GM21619 (cell line): ENCODE measurements at regions not wholly inside any gene's neighbourhood (a gene's known extent, or its start where the extent isn't known, plus 50 kb on each side); places are given as distances from the start of the nearest gene placed in this dataset.
A peak's percentile ranks its signal among the peaks of the same experiment; 100 is the strongest.
"Not testable (repeated sequence)": the region's sequence is repeated elsewhere in the genome, so short reads cannot be mapped to it uniquely, and the experiment has no call there.

Source experiments
- ATAC-seq: cut with Tn5 transposase; IDR thresholded peaks from one replicate; pipeline ENCODE4 v1.9.1; 2021; ENCODE audit not compliant: unreplicated experiment

DNA sequence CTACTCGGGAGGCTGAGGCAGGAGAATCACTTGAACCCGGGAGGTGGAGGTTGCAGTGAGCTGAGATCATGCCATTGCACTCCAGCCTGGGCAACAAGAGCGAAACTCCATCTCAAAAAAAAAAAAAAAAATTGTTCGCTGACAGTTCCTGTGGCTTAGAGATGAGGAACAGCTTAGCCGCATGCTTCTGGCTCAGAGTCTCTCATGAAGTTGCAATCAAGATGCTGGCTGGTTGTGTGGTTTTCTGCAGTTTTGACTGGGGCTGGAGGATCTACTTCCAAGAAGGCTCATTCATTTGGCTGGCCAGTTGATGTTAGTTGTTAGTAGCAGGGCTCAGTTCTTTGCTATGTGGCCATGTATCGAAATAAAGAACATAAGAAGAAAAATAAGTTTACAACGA is 69.9 kb upstream of the TBC1D5 start:
- ATAC-seq: not testable (repeated sequence)

DNA sequence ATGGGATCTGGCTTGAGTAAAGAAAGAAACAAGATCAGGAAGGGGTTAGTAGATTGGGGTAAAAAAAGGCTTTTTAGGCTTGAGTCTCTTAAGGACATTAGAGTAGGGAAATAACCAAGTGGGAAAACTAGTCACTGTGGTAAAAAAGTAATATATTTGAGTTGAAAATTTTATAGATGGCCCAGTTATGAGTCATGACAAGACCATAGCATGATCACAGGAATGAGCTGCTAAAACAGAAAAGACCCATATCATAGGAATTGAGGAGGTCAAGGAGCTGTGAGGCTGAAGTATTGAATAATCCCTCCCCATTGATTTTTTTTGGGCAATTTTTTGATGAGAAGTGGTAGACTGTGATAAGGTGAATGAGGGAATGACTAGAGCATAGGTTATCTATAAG is 69.2 kb upstream of the TBC1D5 start:
- no peak for ATAC-seq

DNA sequence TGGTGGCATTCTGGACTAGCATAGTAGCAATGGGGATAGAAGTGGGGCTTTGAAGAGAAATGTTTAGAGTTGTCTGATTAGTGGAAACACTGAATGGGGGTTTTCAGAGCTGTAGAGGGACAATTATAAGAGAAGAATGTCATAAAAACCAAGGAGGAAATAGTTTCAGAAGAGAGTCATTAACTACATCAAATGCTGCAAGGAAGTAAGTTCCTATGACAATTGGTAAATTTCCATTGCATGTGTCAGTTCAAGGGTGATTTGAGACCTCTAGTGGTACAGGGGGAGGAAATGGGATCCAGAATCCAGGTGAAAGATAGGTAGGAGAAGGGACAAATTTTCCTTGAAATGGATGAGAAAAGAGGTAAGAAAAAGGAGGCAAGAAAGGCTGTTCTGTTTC is 68.3 kb upstream of the TBC1D5 start:
- ATAC-seq: no peak

DNA sequence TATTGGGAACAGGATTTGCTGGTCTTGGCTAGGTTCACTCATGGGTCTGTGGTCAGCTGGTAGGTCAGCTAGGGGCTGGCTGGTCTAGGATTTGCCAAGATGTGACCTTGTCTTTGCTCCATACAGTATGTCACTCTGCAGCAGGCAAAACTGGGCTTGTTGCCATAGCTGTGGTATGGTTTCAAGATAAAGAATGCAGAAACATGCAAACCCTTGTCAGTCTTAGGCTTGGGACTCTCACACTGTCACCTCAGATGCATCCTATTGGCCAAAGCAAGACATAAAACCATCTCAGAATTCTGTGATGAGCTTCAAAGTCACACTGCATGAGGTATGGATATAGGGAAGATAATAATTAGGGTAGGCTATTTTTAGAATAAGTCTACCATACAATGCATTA is 66.6 kb upstream of the TBC1D5 start:
- ATAC-seq: no peak

DNA sequence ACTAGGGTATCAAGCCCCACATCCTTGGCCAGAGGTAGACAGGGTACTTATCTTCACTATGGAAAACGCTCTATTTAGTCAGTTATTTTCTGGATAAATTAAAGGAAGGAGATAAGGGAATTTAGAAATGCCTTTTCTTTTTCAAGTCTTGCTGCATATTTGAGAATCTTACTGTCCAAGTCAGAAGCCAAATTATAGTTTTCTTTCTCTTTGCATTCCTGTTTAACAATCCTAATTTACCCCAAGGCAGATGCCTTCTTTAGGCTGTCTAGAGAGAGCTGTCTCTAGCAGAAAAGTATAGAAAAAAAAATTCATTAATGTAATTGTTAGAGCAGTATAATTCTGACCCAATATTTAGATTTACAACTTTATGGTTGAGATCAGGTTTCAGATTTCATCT is 64.4 kb upstream of the TBC1D5 start:
- ATAC-seq: no peak

GRCh38 chr3:17806201-17806600 is 63.8 kb upstream of the TBC1D5 start:
- ATAC-seq: no peak

- ATAC-seq: no peak
These were observed 63.1 kb upstream of the TBC1D5 start for GRCh38 chr3:17805461-17805940.

DNA sequence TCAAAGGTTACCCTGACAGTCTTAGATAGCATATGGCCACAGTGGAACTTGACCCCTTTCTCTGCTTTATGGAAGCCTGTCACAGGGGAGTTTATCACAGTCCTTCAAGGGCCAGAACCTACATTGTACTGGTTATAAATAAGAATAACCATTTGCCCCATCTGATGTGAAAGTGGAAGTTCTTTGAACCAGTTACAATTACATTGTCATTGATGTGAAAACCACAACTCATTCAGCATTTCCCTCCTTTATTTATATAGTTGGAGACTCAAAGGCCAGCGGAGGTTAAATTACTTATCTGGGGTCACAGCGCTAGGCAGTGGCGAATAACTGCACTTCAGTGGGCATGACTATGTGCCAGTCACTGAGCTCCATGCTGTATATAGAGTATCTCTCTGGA is 60.5 kb upstream of the TBC1D5 start:
- peak; percentile 47 for ATAC-seq

- no peak for ATAC-seq
These were observed 58.7 kb upstream of the TBC1D5 start for GRCh38 chr3:17801131-17801530.

- no peak for ATAC-seq
These were observed 57.8 kb upstream of the TBC1D5 start for GRCh38 chr3:17800232-17800631.

- ATAC-seq: no peak
These were observed 56.9 kb upstream of the TBC1D5 start for GRCh38 chr3:17799312-17799711.

GRCh38 chr3:17798000-17798399 is 55.6 kb upstream of the TBC1D5 start:
- ATAC-seq: no peak

- ATAC-seq: no peak
These were observed 53.3 kb upstream of the TBC1D5 start for GRCh38 chr3:17795711-17796110.

DNA sequence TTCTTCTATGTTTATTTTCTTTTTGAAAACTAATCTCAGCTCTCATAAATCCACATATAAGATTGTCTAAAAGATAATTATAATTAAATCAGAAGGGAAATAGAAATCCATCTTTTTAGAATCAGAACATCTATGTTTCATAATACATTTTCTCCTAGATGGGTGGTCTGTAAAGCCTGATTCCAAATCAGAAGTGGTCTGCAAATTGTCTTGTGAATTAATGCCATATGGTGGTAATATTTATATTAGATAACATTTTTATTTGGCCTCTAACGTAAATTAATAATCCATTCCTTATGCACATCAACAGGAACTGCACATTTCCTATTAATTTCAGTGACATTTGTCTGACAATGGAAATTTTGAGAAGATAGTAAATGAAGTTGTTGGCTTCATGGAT is 52.8 kb upstream of the TBC1D5 start:
- no peak for ATAC-seq

DNA sequence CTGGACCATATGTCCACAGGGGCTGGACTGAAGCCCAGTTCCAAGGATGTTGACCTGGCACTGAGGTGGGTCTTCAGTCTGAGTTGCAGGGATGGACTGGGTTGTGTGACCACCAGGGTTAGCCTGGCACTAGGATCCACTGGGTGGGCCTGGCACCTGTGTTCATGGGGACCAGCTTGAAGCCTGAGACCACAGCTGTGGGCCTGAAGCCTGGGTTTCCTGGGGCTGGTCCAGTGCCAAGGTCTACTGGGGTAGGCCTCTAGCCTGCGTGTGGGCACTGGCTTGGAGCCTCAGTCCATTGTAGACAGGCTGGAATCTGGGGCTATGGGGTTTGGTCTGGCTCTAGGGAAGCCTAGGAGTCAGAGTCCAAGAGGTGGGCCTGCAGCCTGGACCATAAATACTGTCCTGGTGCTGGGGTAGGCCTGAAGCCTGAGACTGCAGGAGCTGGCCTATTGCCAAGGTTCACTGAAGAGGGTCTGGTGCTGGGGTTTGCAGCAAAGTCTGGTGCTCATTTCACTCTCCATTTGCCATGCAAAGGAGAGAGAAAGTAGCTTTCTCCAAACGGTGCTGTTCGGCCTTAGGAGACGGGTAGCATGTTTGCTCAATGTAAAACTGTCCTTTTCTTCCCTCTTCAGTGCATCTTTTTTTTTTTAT is 51.2 kb upstream of the TBC1D5 start:
- no peak for ATAC-seq
